GM12874 (cell line): ENCODE measurements at regions not wholly inside any gene's neighbourhood (a gene's known extent, or its start where the extent isn't known, plus 50 kb on each side); places are given as distances from the start of the nearest gene placed in this dataset.

ENCODE experiments used
- CTCF ChIP-seq: IDR thresholded peaks from 2 replicates; pipeline ENCODE4 v1.5.1; 2011; ENCODE audit warnings: low read depth, mild to moderate bottlenecking, control low read depth, low read length, moderate library complexity; ENCODE audit not compliant: insufficient read depth

GRCh38 chr3:152196782-152197181, 71.9 kb upstream of the MBNL1 start:
- TF ChIP-seq CTCF = no peak

GRCh38 chr3:152197451-152197850, 71.3 kb upstream of the MBNL1 start:
- TF ChIP-seq CTCF = no peak

- no peak for TF ChIP-seq CTCF
These were observed 70.8 kb upstream of the MBNL1 start for GRCh38 chr3:152197937-152198336.

GRCh38 chr3:152198665-152199064, 70.1 kb upstream of the MBNL1 start:
- no peak for TF ChIP-seq CTCF

- no peak for TF ChIP-seq CTCF
These were observed 69.5 kb upstream of the MBNL1 start for GRCh38 chr3:152199102-152199840.

GRCh38 chr3:152200476-152201420, 68.0 kb upstream of the MBNL1 start:
- no peak for TF ChIP-seq CTCF

- no peak for TF ChIP-seq CTCF
These were observed 65.6 kb upstream of the MBNL1 start for GRCh38 chr3:152202976-152203626.
